ENCODE measurements at regions not wholly inside any gene's neighbourhood (a gene's known extent, or its start where the extent isn't known, plus 50 kb on each side); places are given as distances from the start of the nearest gene placed in this dataset.

GRCh38 chr2:175577368-175577970, 396.0 kb upstream of the ATP5MC3 start:
- DNase-seq (no peak), FAIRE-seq (no peak)
- WGBS, 3 donors: 86 to 95% (median 86%) methylated on average over 2 of the region's 2 CpGs
- Histone ChIP-seq H3K36me3 (ENCODE audit: control insufficient read depth in 3 of 3, insufficient read depth in 2 of 3, low read depth in 1 of 3, low read length in 3 of 3) (no peaks in the 10 kb centered on the region), H3K4me1 (ENCODE audit: control insufficient read depth in 3 of 3, insufficient read depth in 2 of 3, low read depth in 1 of 3, low read length in 2 of 3) (no peaks in the 10 kb centered on the region), H3K9me3 (ENCODE audit: control insufficient read depth in 2 of 2, insufficient read depth in 1 of 2, low read depth in 1 of 2, low read length in 1 of 2) (no peaks in the 10 kb centered on the region), H3K4me3 (ENCODE audit: low read depth in 1 of 3, low read length in 3 of 3) (no peak overlapping the region), H3K27me3 (ENCODE audit: control insufficient read depth in 3 of 3, insufficient read depth in 3 of 3, low read length in 3 of 3) (no peaks in the 10 kb centered on the region), H3K27ac (ENCODE audit: low read depth in 1 of 3, low read length in 2 of 3) (no peak overlapping the region)

DNA sequence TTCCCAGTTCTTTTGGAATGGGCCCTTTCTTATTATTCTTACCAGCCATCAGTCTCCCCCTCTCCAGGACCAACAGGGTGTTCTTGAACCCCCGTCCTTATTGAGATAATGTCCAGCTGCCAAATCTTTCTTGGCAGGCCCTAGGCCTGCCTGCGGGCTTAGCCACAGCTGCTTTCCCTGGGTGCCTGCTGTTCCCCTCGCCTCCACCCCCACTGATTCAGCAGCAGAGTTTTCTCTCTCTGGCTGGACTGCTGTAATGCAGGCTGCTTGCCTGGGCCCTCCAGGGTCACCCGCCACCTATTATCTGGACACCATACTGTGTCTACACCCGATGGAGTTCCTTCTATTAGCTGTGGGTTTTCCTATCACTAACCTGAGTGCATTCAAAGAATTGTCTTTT, 395.4 kb upstream of the ATP5MC3 start:
- Histone ChIP-seq H3K27ac (ENCODE audit: low read depth in 1 of 3, low read length in 2 of 3) (no peak overlapping the region), H3K4me1 (ENCODE audit: control insufficient read depth in 3 of 3, insufficient read depth in 2 of 3, low read depth in 1 of 3, low read length in 2 of 3) (no peaks in the 10 kb centered on the region), H3K27me3 (ENCODE audit: control insufficient read depth in 3 of 3, insufficient read depth in 3 of 3, low read length in 3 of 3) (no peaks in the 10 kb centered on the region), H3K36me3 (ENCODE audit: control insufficient read depth in 3 of 3, insufficient read depth in 2 of 3, low read depth in 1 of 3, low read length in 3 of 3) (no peaks in the 10 kb centered on the region), H3K9me3 (ENCODE audit: control insufficient read depth in 2 of 2, insufficient read depth in 1 of 2, low read depth in 1 of 2, low read length in 1 of 2) (no peaks in the 10 kb centered on the region), H3K4me3 (ENCODE audit: low read depth in 1 of 3, low read length in 3 of 3) (no peak overlapping the region)
- FAIRE-seq: no peak
- no peak for DNase-seq
- 76 to 90% (median 85%) methylated on average over 5 of the region's 5 CpGs for WGBS, 3 donors

- no peaks in the 10 kb centered on the region for H3K27me3 ChIP-seq (ENCODE audit: control insufficient read depth in 3 of 3, insufficient read depth in 3 of 3, low read length in 3 of 3)
- H3K36me3 ChIP-seq (ENCODE audit: control insufficient read depth in 3 of 3, insufficient read depth in 2 of 3, low read depth in 1 of 3, low read length in 3 of 3): no peaks in the 10 kb centered on the region
- no peak for DNase-seq
- H3K9me3 ChIP-seq (ENCODE audit: control insufficient read depth in 2 of 2, insufficient read depth in 1 of 2, low read depth in 1 of 2, low read length in 1 of 2): no peaks in the 10 kb centered on the region
- WGBS, 3 donors: 56 to 86% (median 74%) methylated on average over 2 of the region's 2 CpGs
- no peak overlapping the region for H3K4me3 ChIP-seq (ENCODE audit: low read depth in 1 of 3, low read length in 3 of 3)
- no peaks in the 10 kb centered on the region for H3K4me1 ChIP-seq (ENCODE audit: control insufficient read depth in 3 of 3, insufficient read depth in 2 of 3, low read depth in 1 of 3, low read length in 2 of 3)
- no peak for FAIRE-seq
- H3K27ac ChIP-seq (ENCODE audit: low read depth in 1 of 3, low read length in 2 of 3): no peak overlapping the region
These were observed 394.8 kb upstream of the ATP5MC3 start for GRCh38 chr2:175576270-175576669.

GRCh38 chr2:175575346-175576258, 394.1 kb upstream of the ATP5MC3 start:
- Histone ChIP-seq H3K4me1 (ENCODE audit: control insufficient read depth in 3 of 3, insufficient read depth in 2 of 3, low read depth in 1 of 3, low read length in 2 of 3) (no peaks in the 10 kb centered on the region), H3K9me3 (ENCODE audit: control insufficient read depth in 2 of 2, insufficient read depth in 1 of 2, low read depth in 1 of 2, low read length in 1 of 2) (no peaks in the 10 kb centered on the region), H3K27me3 (ENCODE audit: control insufficient read depth in 3 of 3, insufficient read depth in 3 of 3, low read length in 3 of 3) (no peaks in the 10 kb centered on the region), H3K27ac (ENCODE audit: low read depth in 1 of 3, low read length in 2 of 3) (no peak overlapping the region), H3K36me3 (ENCODE audit: control insufficient read depth in 3 of 3, insufficient read depth in 2 of 3, low read depth in 1 of 3, low read length in 3 of 3) (no peaks in the 10 kb centered on the region), H3K4me3 (ENCODE audit: low read depth in 1 of 3, low read length in 3 of 3) (no peak overlapping the region)
- no peak for DNase-seq
- WGBS, 3 donors: 52 to 71% (median 56%) methylated on average over 12 of the region's 12 CpGs
- FAIRE-seq: no peak

GRCh38 chr2:175574069-175574468, 392.6 kb upstream of the ATP5MC3 start:
- Histone ChIP-seq H3K27me3 (ENCODE audit: control insufficient read depth in 3 of 3, insufficient read depth in 3 of 3, low read length in 3 of 3) (no peaks in the 10 kb centered on the region), H3K4me3 (ENCODE audit: low read depth in 1 of 3, low read length in 3 of 3) (no peak overlapping the region), H3K9me3 (ENCODE audit: control insufficient read depth in 2 of 2, insufficient read depth in 1 of 2, low read depth in 1 of 2, low read length in 1 of 2) (no peaks in the 10 kb centered on the region), H3K36me3 (ENCODE audit: control insufficient read depth in 3 of 3, insufficient read depth in 2 of 3, low read depth in 1 of 3, low read length in 3 of 3) (no peaks in the 10 kb centered on the region), H3K4me1 (ENCODE audit: control insufficient read depth in 3 of 3, insufficient read depth in 2 of 3, low read depth in 1 of 3, low read length in 2 of 3) (no peaks in the 10 kb centered on the region), H3K27ac (ENCODE audit: low read depth in 1 of 3, low read length in 2 of 3) (no peak overlapping the region)
- 92 to 96% (median 94%) methylated on average over 3 of the region's 3 CpGs for WGBS, 3 donors
- DNase-seq (no peak), FAIRE-seq (no peak)

- WGBS, 3 donors: 69 to 80% (median 79%) methylated on average over 4 of the region's 4 CpGs
- no peak for FAIRE-seq
- Histone ChIP-seq H3K27ac (ENCODE audit: low read depth in 1 of 3, low read length in 2 of 3) (no peak overlapping the region), H3K27me3 (ENCODE audit: control insufficient read depth in 3 of 3, insufficient read depth in 3 of 3, low read length in 3 of 3) (no peaks in the 10 kb centered on the region), H3K9me3 (ENCODE audit: control insufficient read depth in 2 of 2, insufficient read depth in 1 of 2, low read depth in 1 of 2, low read length in 1 of 2) (no peaks in the 10 kb centered on the region), H3K4me1 (ENCODE audit: control insufficient read depth in 3 of 3, insufficient read depth in 2 of 3, low read depth in 1 of 3, low read length in 2 of 3) (no peaks in the 10 kb centered on the region), H3K4me3 (ENCODE audit: low read depth in 1 of 3, low read length in 3 of 3) (no peak overlapping the region), H3K36me3 (ENCODE audit: control insufficient read depth in 3 of 3, insufficient read depth in 2 of 3, low read depth in 1 of 3, low read length in 3 of 3) (no peaks in the 10 kb centered on the region)
- DNase-seq: no peak
These were observed 389.7 kb upstream of the ATP5MC3 start for GRCh38 chr2:175571078-175571653.

DNA sequence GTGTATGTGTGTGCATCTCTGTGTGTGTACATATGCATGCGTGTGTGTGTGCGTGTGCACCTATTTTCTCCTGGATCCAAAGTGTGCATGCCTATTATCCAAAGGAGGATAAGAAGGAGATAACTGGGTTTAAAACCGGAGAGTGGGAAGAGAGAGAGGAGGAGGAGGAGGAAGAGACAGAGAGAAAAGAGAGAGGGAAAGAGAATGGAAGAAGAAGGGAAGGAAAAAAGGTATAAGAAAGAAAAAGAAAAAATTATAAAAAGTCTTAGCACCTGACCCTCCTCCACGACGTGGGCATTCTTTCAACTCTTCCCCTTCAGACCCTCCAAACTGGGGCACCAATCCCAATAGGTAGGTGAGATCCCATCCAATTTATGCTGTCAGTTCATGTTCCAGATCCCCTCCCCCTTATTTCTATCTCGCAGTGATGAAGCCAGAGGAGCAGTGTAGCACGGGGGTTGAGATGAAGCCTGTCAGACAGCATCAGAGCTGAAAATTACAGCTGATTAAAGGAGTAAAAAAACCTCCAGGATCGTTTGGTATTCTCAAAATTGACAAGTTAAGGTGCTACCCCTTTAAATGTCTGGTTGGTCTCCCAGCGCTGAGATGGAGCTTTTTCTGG, 386.7 kb upstream of the ATP5MC3 start:
- Histone ChIP-seq H3K27me3 (ENCODE audit: control insufficient read depth in 3 of 3, insufficient read depth in 3 of 3, low read length in 3 of 3) (no peaks in the 10 kb centered on the region), H3K4me1 (ENCODE audit: control insufficient read depth in 3 of 3, insufficient read depth in 2 of 3, low read depth in 1 of 3, low read length in 2 of 3) (no peaks in the 10 kb centered on the region), H3K36me3 (ENCODE audit: control insufficient read depth in 3 of 3, insufficient read depth in 2 of 3, low read depth in 1 of 3, low read length in 3 of 3) (no peaks in the 10 kb centered on the region), H3K9me3 (ENCODE audit: control insufficient read depth in 2 of 2, insufficient read depth in 1 of 2, low read depth in 1 of 2, low read length in 1 of 2) (no peaks in the 10 kb centered on the region), H3K27ac (ENCODE audit: low read depth in 1 of 3, low read length in 2 of 3) (no peak overlapping the region), H3K4me3 (ENCODE audit: low read depth in 1 of 3, low read length in 3 of 3) (no peak overlapping the region)
- DNase-seq (no peak), FAIRE-seq (no peak)
- WGBS, 3 donors: 82 to 87% (median 85%) methylated on average over 9 of the region's 9 CpGs

GRCh38 chr2:175567435-175568061, 386.0 kb upstream of the ATP5MC3 start:
- Histone ChIP-seq H3K9me3 (ENCODE audit: control insufficient read depth in 2 of 2, insufficient read depth in 1 of 2, low read depth in 1 of 2, low read length in 1 of 2) (no peaks in the 10 kb centered on the region), H3K27ac (ENCODE audit: low read depth in 1 of 3, low read length in 2 of 3) (no peak overlapping the region), H3K27me3 (ENCODE audit: control insufficient read depth in 3 of 3, insufficient read depth in 3 of 3, low read length in 3 of 3) (no peaks in the 10 kb centered on the region), H3K4me3 (ENCODE audit: low read depth in 1 of 3, low read length in 3 of 3) (no peak overlapping the region), H3K36me3 (ENCODE audit: control insufficient read depth in 3 of 3, insufficient read depth in 2 of 3, low read depth in 1 of 3, low read length in 3 of 3) (no peaks in the 10 kb centered on the region), H3K4me1 (ENCODE audit: control insufficient read depth in 3 of 3, insufficient read depth in 2 of 3, low read depth in 1 of 3, low read length in 2 of 3) (no peaks in the 10 kb centered on the region)
- 15 to 43% (median 33%) methylated on average over 4 of the region's 4 CpGs for WGBS, 3 donors
- peak; percentile 15 to 46 for DNase-seq
- FAIRE-seq: no peak

Measured in small intestine (tissue), 7 donors.